H1 (cell line): ENCODE measurements at regions not wholly inside any gene's neighbourhood (a gene's known extent, or its start where the extent isn't known, plus 50 kb on each side); places are given as distances from the start of the nearest gene placed in this dataset.

ENCODE experiments used
- CTCF ChIA-PET: fragments of 300-600 bp; sonication (Branson Sonifier 250); formaldehyde crosslinking; loops from one replicate; lab custom pipeline; 2021; ENCODE audit not compliant: partially characterized antibody; lab: Charles Lee
- POLR2A ChIA-PET: fragments of 300-600 bp; sonication (Branson Sonifier 250); formaldehyde crosslinking; loops from one replicate; lab custom pipeline; 2021; ENCODE audit warnings: inconsistent platforms; ENCODE audit not compliant: partially characterized antibody; lab: Charles Lee
- DNase-seq, 2 experiments: peaks; one replicate each; pipeline versions ENCODE4 v3.0.0 to v3.0.0-alpha.2; 2010 to 2022; ENCODE audit warnings: low spot score in 2 of 2, low read depth in 1 of 2, mixed read lengths in 1 of 2
- FAIRE-seq: peaks from 2 replicates; lab custom pipeline; 2011; peaks lifted over from hg19 to GRCh38; lab: Jason Lieb, UNC
- H2AFZ ChIP-seq: 2 replicates; pipeline ENCODE4 v1.8.1; 2012; ENCODE audit warnings: low read length, inconsistent platforms
- H2AK5ac ChIP-seq: 2 replicates; pipeline ENCODE4 v1.6.1; 2013; ENCODE audit warnings: low read depth, low read length
- H2BK120ac ChIP-seq: replicated peaks from 2 replicates; pipeline ENCODE3; 2013; ENCODE audit warnings: low read depth, low read length, inconsistent platforms
- H2BK12ac ChIP-seq: 2 replicates; pipeline ENCODE4 v1.6.1; 2013; ENCODE audit warnings: low read depth, low read length
- H2BK15ac ChIP-seq: 2 replicates; pipeline ENCODE4 v1.6.1; 2013; ENCODE audit warnings: low read length
- H2BK20ac ChIP-seq: 2 replicates; pipeline ENCODE4 v1.6.1; 2013; ENCODE audit warnings: low read length
- H2BK5ac ChIP-seq: 2 replicates; pipeline ENCODE4 v1.6.1; 2013; ENCODE audit warnings: low read depth, low read length
- H3K14ac ChIP-seq: 2 replicates; pipeline ENCODE4 v1.6.1; 2013; ENCODE audit warnings: inconsistent platforms; ENCODE audit not compliant: insufficient read length
- H3K18ac ChIP-seq: 2 replicates; pipeline ENCODE4 v1.6.1; 2013; ENCODE audit warnings: low read length; ENCODE audit errors: extremely low read depth
- H3K23ac ChIP-seq: 2 replicates; pipeline ENCODE4 v1.6.1; 2013; ENCODE audit warnings: inconsistent platforms; ENCODE audit not compliant: insufficient read length
- H3K23me2 ChIP-seq: 2 replicates; pipeline ENCODE4 v1.6.1; 2013; ENCODE audit warnings: low read depth, low read length
- H3K27ac ChIP-seq: 2 replicates; pipeline ENCODE4 v1.6.1; 2011; ENCODE audit warnings: low read depth, low read length, inconsistent platforms
- H3K27me3 ChIP-seq, 4 experiments: replicated peaks in 1 of 4; 1 replicate in 1 of 4; 2 replicates in 3 of 4; pipeline versions ENCODE4 v1.6.1 to v1.8.1; 2011 to 2013; ENCODE audit warnings: low read length in 3 of 4, mild to moderate bottlenecking in 3 of 4, inconsistent platforms in 2 of 4, mixed read lengths in 2 of 4, moderate library complexity in 1 of 4; ENCODE audit not compliant: control insufficient read depth in 3 of 4, insufficient read depth in 3 of 4; ENCODE audit errors: extremely low read depth in 1 of 4
- H3K36me3 ChIP-seq, 4 experiments: 2 replicates each; pipeline versions ENCODE4 v1.6.1 to v1.8.1; 2011 to 2013; ENCODE audit warnings: mild to moderate bottlenecking in 4 of 4, low read length in 3 of 4, moderate library complexity in 2 of 4, control low read depth in 1 of 4, inconsistent platforms in 1 of 4; ENCODE audit not compliant: insufficient read depth in 4 of 4, control insufficient read depth in 2 of 4
- H3K4ac ChIP-seq: replicated peaks from 2 replicates; pipeline ENCODE3; 2013; ENCODE audit warnings: low read length, low read depth, mixed read lengths, inconsistent platforms; ENCODE audit not compliant: insufficient read length
- H3K4me1 ChIP-seq, 4 experiments: replicated peaks in 1 of 4; 1 replicate in 1 of 4; 2 replicates in 3 of 4; pipeline versions ENCODE4 v1.6.1 to v1.8.1; 2011 to 2013; ENCODE audit warnings: low read length in 3 of 4, inconsistent platforms in 2 of 4, mixed read lengths in 1 of 4; ENCODE audit not compliant: insufficient read depth in 4 of 4, control insufficient read depth in 3 of 4
- H3K4me2 ChIP-seq, 2 experiments: 2 replicates each; pipeline versions ENCODE4 v1.6.1 to v1.8.1; 2011 to 2013; ENCODE audit warnings: low read depth in 2 of 2, low read length in 2 of 2, control low read depth in 1 of 2, inconsistent platforms in 1 of 2, mild to moderate bottlenecking in 1 of 2; ENCODE audit not compliant: insufficient read depth in 1 of 2
- H3K4me3 ChIP-seq, 4 experiments: fragments of 200-600, 300-600 bp in 1 of 4; sonication (generic), shearing (Covaris generic), sonication (Bioruptor Twin) in 1 of 4; 2 replicates each; pipeline versions ENCODE4 v1.5.1 to v1.8.1; 2011 to 2016; ENCODE audit warnings: low read length in 4 of 4, low read depth in 3 of 4, control low read depth in 2 of 4, inconsistent platforms in 2 of 4, mild to moderate bottlenecking in 2 of 4, mixed read lengths in 1 of 4, moderate library complexity in 1 of 4; ENCODE audit not compliant: insufficient read depth in 2 of 4; ENCODE audit errors: extremely low read depth in 1 of 4
- H3K56ac ChIP-seq: replicated peaks from 2 replicates; pipeline ENCODE3; 2013; ENCODE audit warnings: low read depth, mild to moderate bottlenecking, mixed read lengths, low read length, inconsistent platforms; ENCODE audit not compliant: insufficient read length
- H3K79me1 ChIP-seq: 2 replicates; pipeline ENCODE4 v1.6.1; 2013; ENCODE audit warnings: low read depth, low read length, control low read depth
- H3K79me2 ChIP-seq, 2 experiments: 2 replicates each; pipeline versions ENCODE4 v1.6.1 to v1.8.1; 2012 to 2013; ENCODE audit warnings: low read length in 2 of 2, mild to moderate bottlenecking in 2 of 2, inconsistent platforms in 1 of 2; ENCODE audit not compliant: insufficient read depth in 2 of 2, control insufficient read depth in 1 of 2
- H3K9ac ChIP-seq, 4 experiments: replicated peaks in 1 of 4; 1 replicate in 1 of 4; 2 replicates in 3 of 4; pipeline versions ENCODE4 v1.6.1 to v1.8.1; 2011 to 2013; ENCODE audit warnings: low read depth in 3 of 4, low read length in 3 of 4, control low read depth in 2 of 4, mild to moderate bottlenecking in 2 of 4, moderate library complexity in 2 of 4, inconsistent platforms in 1 of 4; ENCODE audit errors: extremely low read depth in 1 of 4
- H3K9me3 ChIP-seq, 2 experiments: 2 replicates each; pipeline versions ENCODE4 v1.6.1 to v1.8.1; 2012 to 2013; ENCODE audit warnings: mild to moderate bottlenecking in 2 of 2, moderate library complexity in 2 of 2, control low read depth in 1 of 2, inconsistent platforms in 1 of 2, low read depth in 1 of 2, low read length in 1 of 2, mixed read lengths in 1 of 2; ENCODE audit not compliant: insufficient read depth in 2 of 2
- H4K20me1 ChIP-seq, 2 experiments: replicated peaks in 1 of 2; 2 replicates each; pipeline versions ENCODE3 to v1.8.1; 2011 to 2013; ENCODE audit warnings: inconsistent platforms in 2 of 2, low read length in 2 of 2, mild to moderate bottlenecking in 1 of 2; ENCODE audit not compliant: insufficient read depth in 2 of 2, control insufficient read depth in 1 of 2
- H4K5ac ChIP-seq: 2 replicates; pipeline ENCODE4 v1.6.1; 2013; ENCODE audit warnings: low read length, low read depth, mixed read lengths, inconsistent platforms; ENCODE audit not compliant: insufficient read length
- H4K8ac ChIP-seq: 2 replicates; pipeline ENCODE4 v1.8.0; 2013; ENCODE audit warnings: mild to moderate bottlenecking, moderate library complexity, low read length, inconsistent platforms; ENCODE audit not compliant: insufficient read depth; ENCODE audit errors: extremely low read depth
- H4K91ac ChIP-seq: replicated peaks from 2 replicates; pipeline ENCODE3; 2013; ENCODE audit warnings: low read length, mixed read lengths, inconsistent platforms; ENCODE audit not compliant: insufficient read length
- ATF2 ChIP-seq: IDR thresholded peaks from 2 replicates; pipeline ENCODE4 v1.6.1; 2012; ENCODE audit warnings: low read length, inconsistent platforms
- ATF3 ChIP-seq: IDR thresholded peaks from 2 replicates; pipeline ENCODE4 v1.6.1; 2011; ENCODE audit warnings: low read depth, mild to moderate bottlenecking, low read length; ENCODE audit not compliant: insufficient read depth
- CHD1 ChIP-seq: IDR thresholded peaks from 2 replicates; pipeline ENCODE4 v1.6.1; 2012; ENCODE audit warnings: low read depth, low read length, improper control_type of control experiment
- CTBP2 ChIP-seq: IDR thresholded peaks from 2 replicates; pipeline ENCODE4 v1.7.0; 2011; ENCODE audit warnings: borderline replicate concordance, mild to moderate bottlenecking, moderate library complexity, mixed read lengths, low read length; ENCODE audit not compliant: insufficient read depth, insufficient read length
- EZH2 ChIP-seq: fragments of 200-600 bp; sonication (generic); IDR thresholded peaks from 2 replicates; pipeline ENCODE4 v1.7.1; 2012; ENCODE audit warnings: low read depth, mild to moderate bottlenecking, moderate library complexity, low read length, inconsistent platforms; ENCODE audit not compliant: severe bottlenecking
- JUND ChIP-seq: IDR thresholded peaks from 2 replicates; pipeline ENCODE4 v1.6.1; 2011; ENCODE audit warnings: mild to moderate bottlenecking, improper control_type of control experiment, low read length
- POLR2A ChIP-seq, 2 experiments: IDR thresholded peaks; 1 replicate in 1 of 2; 2 replicates in 1 of 2; pipeline ENCODE4 v1.6.1; 2011; ENCODE audit warnings: low read depth in 2 of 2, low read length in 2 of 2, mild to moderate bottlenecking in 2 of 2; ENCODE audit errors: control extremely low read depth in 1 of 2
- POLR2AphosphoS5 ChIP-seq: IDR thresholded peaks from 2 replicates; pipeline ENCODE4 v1.6.1; 2011; ENCODE audit warnings: low read depth, low read length
- RNF2 ChIP-seq: fragments of 200-900, 300-1000 bp; sonication (generic); IDR thresholded peaks from 2 replicates; pipeline ENCODE4 v1.7.1; 2016; ENCODE audit warnings: borderline replicate concordance, low read depth, mild to moderate bottlenecking, antibody characterized with exemption, low read length; ENCODE audit not compliant: poor library complexity, severe bottlenecking; ENCODE audit errors: missing control alignments
- RXRA ChIP-seq: IDR thresholded peaks from 2 replicates; pipeline ENCODE4 v1.6.1; 2011; ENCODE audit warnings: low read depth, mild to moderate bottlenecking, low read length, moderate library complexity; ENCODE audit not compliant: insufficient read depth
- SIRT6 ChIP-seq: IDR thresholded peaks from one replicate; pipeline ENCODE4 v1.7.1; 2012; ENCODE audit warnings: low read length, inconsistent platforms
- TAF1 ChIP-seq: IDR thresholded peaks from 2 replicates; pipeline ENCODE4 v1.6.1; 2011; ENCODE audit warnings: mild to moderate bottlenecking, low read depth, low read length
- WGBS, 2 experiments: shearing (Covaris generic) in 1 of 2; methylation state at CpG; one replicate each; pipeline versions ENCODE4 v1.1.6 to v1.1.7; 2013 to 2015; ENCODE audit warnings: low lambda C conversion rate in 2 of 2, mixed read lengths in 2 of 2, inconsistent platforms in 1 of 2, low coverage in 1 of 2, missing lambda C conversion rate in 1 of 2; ENCODE audit not compliant: insufficient replicate concordance in 2 of 2, insufficient coverage in 1 of 2, insufficient read length in 1 of 2; ENCODE audit errors: extremely low coverage in 1 of 2, missing lambda C conversion rate in 1 of 2; 5-methylcytosine and 5-hydroxymethylcytosine counted together

GRCh38 chr9:108262836-108263235 lies 593.0 kb downstream of the ACTL7B start:
- H2BK15ac ChIP-seq, result no peak overlapping the region
- TF ChIP-seq TAF1, result no peak
- TF ChIP-seq ATF3, result no peak
- no peak for TF ChIP-seq CTBP2
- no peak for TF ChIP-seq JUND
- TF ChIP-seq RNF2, result no peak
- TF ChIP-seq ATF2, result no peak
- no peak for TF ChIP-seq EZH2
- TF ChIP-seq RXRA, result no peak
- TF ChIP-seq CHD1, result no peak
- no peak for TF ChIP-seq POLR2A (IDR thresholded peaks at IDR 0.05; ENCODE audit: control extremely low read depth in 1 of 2, low read depth in 2 of 2, low read length in 2 of 2)
- no peak for TF ChIP-seq POLR2AphosphoS5
- no peak for TF ChIP-seq SIRT6
- H3K4me3 ChIP-seq, result no peak overlapping the region
- no peak overlapping the region for H3K23ac ChIP-seq
- no peak overlapping the region for H2AK5ac ChIP-seq
- ChIA-PET CTCF (interaction anchor here (1.5 to 2.2 kb wide), 2 partner anchors 9 to 20 kb away, joined by 3 to 12 read pairs; no protein-coding TSS in a partner anchor), POLR2A (no interaction called here)
- no peak overlapping the region for H3K56ac ChIP-seq
- no peaks in the 10 kb centered on the region; a peak in 1 of 8 replicates for H3K36me3 ChIP-seq
- no peak overlapping the region for H2BK12ac ChIP-seq
- H4K5ac ChIP-seq, result no peak overlapping the region
- H3K79me1 ChIP-seq, result no peaks in the 10 kb centered on the region
- H3K9me3 ChIP-seq, result no peaks in the 10 kb centered on the region
- no peak overlapping the region for H2AFZ ChIP-seq
- H4K8ac ChIP-seq, result no peak overlapping the region
- no peak overlapping the region for H3K4me2 ChIP-seq
- H4K20me1 ChIP-seq, result no peaks in the 10 kb centered on the region
- H3K23me2 ChIP-seq, result no peaks in the 10 kb centered on the region
- no peaks in the 10 kb centered on the region for H3K79me2 ChIP-seq
- no peak overlapping the region for H4K91ac ChIP-seq
- no peak overlapping the region for H3K14ac ChIP-seq
- H2BK120ac ChIP-seq, result no peak overlapping the region
- 94% methylated on average over 9 of the region's 9 CpGs; no CpG with 5 or more reads in 1 of the 2 experiments for WGBS, 2 experiments
- no peak overlapping the region for H3K4ac ChIP-seq
- H3K27me3 ChIP-seq, result no peaks in the 10 kb centered on the region
- H2BK20ac ChIP-seq, result no peak overlapping the region
- H2BK5ac ChIP-seq, result no peak overlapping the region
- H3K4me1 ChIP-seq, result no peaks in the 10 kb centered on the region
- DNase-seq, result no peak
- H3K18ac ChIP-seq, result no peak overlapping the region
- no peak overlapping the region for H3K27ac ChIP-seq
- FAIRE-seq, result no peak
- no peak overlapping the region for H3K9ac ChIP-seq
